GM18499 (cell line): ENCODE measurements at regions not wholly inside any gene's neighbourhood (a gene's known extent, or its start where the extent isn't known, plus 50 kb on each side); places are given as distances from the start of the nearest gene placed in this dataset.
"Not testable (repeated sequence)": the region's sequence is repeated elsewhere in the genome, so short reads cannot be mapped to it uniquely, and the experiment has no call there.

Experiments used
- ATAC-seq: cut with Tn5 transposase; IDR thresholded peaks from one replicate; pipeline ENCODE4 v1.9.1; 2021; ENCODE audit warnings: moderate number of reproducible peaks; ENCODE audit not compliant: insufficient read depth, unreplicated experiment

DNA sequence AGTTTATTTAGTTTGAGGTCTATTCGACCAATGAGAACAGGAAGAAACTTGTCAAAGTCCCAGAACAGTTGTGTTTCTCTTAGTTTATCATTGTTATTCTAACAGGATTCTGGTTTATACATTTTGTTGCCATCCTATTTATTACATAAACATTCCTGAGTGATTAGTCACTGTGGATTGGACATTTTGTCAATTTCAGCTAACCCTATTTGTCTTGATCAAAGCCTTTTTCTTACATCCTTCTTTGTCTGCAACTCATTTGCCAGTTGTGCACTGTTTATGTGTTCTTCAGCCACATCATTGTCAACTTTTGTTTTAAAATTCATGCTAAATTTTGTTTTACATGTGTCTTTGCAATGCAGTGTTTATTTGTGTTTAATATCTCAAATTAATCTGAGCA is 886.0 kb upstream of the SLC10A2 start:
- ATAC-seq, result no peak

DNA sequence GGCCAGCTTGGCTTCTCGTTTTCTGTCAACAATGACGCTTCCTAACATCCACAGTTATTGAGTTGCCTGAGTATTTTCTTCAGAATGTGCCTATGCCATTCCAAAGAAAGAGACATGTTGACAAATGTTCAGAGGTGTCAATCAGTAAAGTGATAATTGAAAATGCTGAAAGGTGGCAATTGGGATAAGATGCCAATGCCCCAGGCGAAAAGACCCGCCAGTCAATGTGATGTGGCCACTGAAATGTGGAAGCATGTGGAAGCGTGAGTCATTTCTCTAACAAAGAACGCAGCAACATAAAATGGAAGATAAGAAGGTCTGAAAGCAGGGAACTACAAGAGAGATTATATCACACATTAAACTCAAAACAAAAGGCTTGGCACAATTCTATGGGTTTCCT is 882.2 kb upstream of the SLC10A2 start:
- ATAC-seq, result no peak

DNA sequence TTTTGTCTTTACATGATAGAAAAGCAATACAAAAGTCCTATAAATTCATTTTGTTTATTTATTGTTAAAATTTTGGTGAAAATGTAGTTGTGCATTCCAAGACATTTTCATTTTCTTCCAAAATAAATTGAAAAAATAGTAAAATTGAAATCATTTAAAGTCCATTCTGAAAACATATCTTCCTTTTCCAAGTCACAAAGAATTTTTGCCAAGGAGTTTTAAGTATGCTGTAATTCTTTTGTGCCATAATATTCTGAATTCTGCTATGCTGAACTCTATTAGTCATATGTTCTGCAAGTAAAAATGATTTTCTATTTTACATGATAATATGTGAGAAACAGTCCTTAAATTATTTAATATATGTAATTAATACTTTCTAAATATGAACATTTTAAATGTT is 879.6 kb upstream of the SLC10A2 start:
- no peak for ATAC-seq

DNA sequence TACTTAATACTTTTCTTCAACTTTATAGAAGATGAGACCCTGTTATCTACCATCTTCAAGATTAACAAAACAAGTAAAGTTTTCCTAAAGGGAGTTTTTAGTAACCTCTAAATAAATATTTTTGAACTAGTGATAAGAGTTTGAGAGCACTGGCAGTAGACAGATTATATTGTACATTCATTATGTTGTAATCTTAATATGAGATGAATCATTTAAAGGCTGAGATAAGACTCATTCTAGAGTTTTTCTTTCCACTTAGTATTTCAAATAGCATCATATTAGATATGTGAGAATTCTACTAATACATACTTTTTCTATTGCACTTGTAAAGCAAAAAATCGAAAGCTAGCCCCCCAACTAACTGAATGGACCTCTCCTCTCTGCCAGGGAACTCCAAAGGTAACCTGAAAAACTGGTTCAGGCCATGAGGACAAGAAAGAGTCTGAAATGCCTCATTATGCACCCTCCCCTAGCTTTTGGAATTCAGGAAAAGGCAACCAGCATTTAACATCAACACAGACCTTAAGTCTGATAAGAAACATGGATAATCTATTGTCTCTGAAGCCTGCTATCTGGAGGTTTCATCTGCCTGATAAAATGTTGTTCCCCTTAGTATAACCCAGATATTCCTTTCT is 875.4 kb upstream of the SLC10A2 start:
- ATAC-seq, result no peak

DNA sequence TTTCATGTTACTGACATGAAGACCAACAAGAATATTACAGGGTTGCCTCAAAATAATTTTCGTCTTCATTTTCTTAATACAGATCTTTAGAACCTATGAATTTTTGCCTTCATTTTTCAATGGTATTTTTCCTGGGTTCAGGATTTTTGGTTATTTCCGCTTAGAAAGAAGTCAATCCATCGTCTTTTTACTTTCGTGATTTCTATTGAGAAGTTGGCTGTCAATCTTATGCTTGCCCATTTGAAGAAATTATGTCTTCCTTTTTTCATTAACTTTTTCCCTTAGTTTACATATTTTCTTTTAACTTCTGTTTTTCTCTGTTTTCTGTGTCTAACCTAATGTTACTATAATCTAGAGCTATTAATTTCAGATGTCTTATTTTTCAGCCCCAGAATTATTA is 868.9 kb upstream of the SLC10A2 start:
- ATAC-seq, result no peak

DNA sequence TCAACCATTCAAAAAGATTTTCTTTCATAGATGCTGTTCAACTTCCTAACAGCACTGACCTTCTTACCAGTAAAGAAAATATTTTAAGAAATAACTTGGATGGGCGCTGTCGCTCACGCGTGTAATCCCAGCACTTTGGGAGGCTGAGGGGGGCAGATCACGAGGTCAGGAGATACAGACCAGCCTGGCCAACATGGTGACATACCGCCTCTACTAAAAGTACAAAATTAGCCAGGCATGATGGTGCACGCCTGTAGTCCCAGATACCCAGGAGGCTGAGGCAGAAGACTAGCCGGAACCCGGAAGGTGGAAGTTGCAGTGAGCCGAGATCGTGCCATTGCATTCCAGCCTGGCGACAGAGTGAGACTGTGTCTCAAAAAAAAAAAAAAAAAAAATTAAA is 865.7 kb upstream of the SLC10A2 start:
- ATAC-seq, result no peak

DNA sequence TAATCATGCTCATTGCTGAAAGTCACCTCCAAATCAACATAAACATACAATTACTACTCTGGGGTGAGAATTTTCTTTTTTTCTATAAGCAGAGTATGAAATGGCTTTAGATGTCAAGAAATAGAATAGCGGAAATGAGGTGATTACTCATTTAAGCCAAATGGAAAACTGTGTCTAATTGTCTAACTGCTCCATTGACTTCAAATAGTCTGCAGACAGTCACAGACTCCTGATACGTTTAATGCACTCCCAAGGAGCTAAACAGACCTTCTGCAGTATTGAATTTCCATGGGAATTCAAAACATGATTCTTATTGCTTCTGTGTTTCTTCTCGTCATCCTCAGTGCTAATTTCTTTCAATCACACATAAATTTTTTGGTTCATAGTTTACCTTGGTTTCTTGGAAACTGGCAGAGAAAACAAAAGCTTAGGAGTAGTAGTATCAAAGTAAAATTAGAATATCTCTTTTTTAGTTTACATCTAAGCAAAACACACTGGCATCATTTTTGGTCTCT is 865.2 kb upstream of the SLC10A2 start:
- ATAC-seq, result no peak

DNA sequence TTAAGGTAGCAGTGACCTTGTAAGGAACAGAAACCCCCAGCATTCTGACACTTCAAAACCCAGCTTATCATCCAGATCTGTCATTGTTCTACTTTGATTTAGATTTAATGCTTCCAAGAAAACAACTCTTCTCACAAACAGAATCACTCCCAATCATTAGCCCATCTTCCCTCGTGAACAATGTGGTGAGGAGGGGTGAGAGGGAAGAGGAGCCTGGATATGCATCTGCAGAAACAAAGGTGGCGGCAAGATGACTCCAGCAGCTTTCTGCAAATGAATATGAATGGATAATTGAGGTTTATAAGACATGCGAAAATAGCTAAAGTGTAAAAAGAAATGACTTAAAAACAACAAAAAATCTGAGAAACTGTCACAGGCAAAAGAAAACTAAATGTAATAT is 859.9 kb upstream of the SLC10A2 start:
- no peak for ATAC-seq

DNA sequence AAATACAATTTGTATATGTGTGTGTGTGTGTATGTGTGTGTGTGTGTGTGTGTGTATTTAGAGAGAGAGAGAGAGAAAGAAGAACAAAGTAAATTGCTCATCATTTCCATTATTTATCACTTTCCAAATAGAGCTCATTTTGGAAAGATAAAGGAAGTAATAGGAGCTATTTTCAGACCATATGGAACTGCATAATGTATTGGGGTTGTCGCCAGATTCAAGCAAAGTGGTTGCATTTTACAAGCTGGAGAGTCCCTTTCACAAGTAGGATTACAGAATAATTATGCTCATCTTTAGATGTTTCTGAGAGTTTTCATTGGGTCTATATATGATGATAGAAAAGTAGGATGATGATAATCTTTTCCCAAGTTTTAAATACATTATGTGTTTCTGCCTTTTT is 842.7 kb upstream of the SLC10A2 start:
- ATAC-seq, result no peak

DNA sequence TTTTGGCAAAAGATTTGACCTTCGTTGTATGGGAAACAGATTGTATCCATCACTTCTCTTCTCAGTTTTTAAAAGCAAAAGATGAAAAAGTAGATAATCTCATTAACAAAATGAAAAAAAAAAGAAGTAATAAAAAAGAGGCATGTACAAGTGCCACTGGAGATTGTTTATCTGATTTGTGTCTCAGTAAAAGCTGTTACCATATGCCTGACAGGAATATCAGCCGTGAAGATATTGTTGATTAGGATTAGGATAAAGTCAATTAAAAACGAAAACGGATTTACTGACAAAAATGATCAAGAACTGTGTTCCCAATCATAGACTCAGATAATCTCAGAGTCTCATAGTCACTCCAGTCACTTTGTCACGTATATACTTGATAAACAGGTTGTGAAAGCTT is 842.1 kb upstream of the SLC10A2 start:
- ATAC-seq, result no peak

DNA sequence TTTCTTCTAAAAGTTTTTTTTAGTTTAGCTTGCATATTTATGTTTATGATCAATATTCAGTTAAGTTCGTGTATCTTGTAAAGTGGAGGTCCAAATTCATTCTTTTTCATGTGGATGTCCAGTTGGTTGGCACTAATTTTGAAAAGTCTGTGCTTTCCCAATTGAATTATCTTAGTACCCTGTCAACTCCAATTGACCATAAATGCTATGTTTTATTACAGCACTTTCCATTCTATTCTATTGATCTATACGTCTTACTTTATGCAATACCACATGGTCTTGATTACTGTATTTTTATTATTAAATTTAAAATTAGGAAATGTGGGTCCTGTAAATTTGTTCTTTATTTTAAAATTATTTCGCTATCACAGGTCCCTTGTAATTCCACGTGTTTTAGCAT is 837.6 kb upstream of the SLC10A2 start:
- ATAC-seq, result no peak

DNA sequence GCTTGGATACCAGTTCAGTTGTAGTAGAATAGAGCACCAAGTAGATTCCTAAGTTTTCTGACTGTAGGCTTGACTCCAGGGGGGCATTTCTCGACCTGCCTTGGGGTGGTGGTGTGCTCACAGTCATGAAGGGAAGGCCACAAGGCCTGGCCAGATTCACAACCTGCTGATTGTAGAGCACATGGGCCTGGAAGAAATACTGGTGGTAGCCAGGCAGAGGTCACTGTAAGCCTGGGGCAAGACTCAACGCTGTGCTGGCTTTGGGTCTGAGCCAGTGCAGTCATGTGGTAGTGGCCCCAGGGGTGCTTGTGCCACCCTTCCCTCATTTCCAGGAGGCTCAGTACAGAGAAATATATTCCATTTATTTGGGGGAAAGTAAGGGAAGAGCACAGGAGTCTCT is 832.3 kb upstream of the SLC10A2 start:
- no peak for ATAC-seq

DNA sequence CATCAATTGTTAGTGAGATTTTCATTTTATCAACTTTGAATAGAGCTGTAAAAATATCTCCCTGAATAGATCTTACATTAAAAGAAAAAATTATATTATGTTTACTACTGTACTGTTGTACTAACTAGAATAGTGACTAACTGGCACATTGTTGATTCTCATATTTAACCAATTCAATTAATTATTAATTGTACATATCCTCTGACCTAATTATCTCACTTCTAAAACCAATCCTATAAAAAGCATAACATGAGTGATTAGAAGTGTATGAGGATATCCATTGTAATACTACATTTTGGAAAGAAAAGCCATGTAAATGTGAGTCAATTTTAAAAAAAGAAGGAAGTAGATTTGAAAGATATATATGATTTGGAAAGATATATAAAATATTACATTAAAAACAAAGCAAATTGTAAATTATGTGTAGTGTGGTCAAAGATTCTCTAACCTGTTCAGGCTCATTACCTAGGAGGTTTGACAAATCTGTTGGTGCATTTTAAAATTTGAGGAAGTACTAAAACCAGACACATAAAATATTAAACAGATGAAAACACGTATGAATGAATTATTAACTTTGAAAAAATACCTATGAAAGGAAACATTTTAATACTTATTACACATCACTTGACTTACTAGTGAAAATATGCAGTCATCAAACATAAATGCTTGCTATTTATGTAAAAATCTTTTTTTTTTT is 829.8 kb upstream of the SLC10A2 start:
- no peak for ATAC-seq

DNA sequence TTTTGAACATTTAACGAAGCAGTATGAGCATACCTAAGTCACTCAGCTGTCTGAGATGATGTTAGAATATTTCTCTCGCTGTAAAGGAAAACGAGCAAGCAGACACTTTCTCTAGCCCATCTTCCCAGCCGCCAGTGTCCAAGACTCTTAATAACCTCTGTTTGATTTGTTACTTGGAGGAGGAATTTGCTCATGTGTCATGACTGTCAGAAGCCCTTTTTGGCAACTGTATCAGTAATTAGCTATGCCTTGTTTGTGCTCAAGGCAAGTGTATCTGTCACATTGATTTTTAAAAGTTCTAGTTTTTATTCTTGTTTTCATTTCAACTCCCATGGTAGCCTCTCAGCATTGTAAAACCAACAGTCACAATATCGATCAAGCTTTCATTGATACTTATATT is 828.4 kb upstream of the SLC10A2 start:
- ATAC-seq, result no peak

DNA sequence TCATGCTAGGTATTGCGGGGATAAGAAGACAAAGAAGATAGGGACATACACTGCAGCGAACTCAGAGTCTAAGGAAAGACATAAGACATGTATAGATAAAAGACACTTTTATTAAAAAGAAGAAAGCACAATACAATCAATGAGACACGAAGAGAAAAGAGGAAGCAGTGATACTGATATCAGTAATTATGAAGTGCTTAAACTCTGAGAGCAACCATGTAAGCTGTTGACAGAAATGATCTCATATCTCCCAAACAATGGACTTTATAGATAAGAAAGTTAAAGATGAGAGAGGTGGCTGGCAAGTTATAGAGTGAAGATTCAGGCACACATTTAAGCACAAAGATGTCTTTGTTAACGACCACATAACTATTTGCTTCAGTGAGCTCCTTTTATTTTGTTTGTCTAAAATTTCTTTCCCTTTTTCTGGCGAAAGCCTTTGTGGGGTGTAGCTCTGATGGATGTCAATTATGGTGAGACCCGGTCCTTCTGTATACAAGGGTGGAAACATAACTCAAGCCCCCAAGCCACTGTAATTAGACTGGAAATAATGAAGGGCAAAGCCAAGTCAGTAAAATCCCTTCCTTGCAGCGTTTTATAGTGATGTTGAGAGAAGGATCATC is 818.0 kb upstream of the SLC10A2 start:
- ATAC-seq, result no peak

DNA sequence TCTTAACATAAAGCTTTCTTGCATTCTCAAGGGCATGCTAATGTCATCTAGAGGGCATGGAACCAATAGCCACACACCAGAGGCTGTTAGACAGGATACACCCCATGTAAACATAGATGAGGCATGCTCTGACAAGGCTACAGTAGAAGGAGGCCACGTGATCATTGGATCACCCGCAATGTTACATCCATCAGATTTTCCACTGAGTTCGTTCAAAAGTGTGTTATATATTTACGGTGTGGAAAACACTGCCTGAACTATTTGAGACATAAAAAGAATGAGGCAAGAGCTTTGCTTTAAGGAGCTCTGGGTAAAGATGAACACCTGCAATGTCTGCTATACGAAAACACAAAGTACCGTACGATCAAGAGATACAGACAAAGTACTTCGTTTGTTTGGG is 817.5 kb upstream of the SLC10A2 start:
- no peak for ATAC-seq

DNA sequence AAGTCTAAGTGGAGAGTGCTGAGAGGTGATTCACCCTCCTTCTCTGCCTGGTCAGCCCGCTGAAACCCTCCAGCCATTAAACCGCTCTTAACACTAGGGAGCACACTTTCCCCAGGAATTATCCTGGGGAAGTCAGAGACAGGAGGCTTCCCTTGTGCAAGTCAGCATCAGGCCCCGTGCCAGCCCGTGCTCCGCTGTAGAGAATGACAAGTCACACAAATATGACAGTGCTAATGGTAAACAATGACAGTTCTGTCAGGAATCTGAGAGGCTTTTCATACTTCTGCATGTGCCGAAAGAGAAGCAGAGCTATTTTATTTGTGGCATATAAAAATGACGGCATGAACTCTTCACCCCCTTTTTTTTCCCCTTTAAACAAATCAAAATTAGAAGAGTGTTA is 816.9 kb upstream of the SLC10A2 start:
- no peak for ATAC-seq

DNA sequence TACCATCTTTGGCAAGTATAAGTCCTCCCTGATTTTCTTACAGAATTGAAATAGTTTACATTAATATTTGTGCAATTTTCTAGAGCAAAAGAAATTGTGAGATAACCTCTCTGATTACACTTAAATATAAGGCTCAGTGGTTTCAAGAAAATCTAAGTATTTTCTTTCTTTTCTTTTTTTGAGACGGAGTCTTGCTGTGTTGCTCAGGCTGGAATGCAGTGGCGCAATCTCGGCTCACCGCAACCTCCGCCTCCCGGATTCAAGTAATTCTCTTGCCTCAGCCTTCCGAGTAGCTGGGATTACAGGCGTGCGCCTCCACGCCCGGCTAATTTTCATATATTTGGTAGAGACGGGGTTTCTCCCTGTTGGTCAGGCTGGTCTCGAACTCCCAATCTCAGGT is 813.9 kb upstream of the SLC10A2 start:
- ATAC-seq, result not testable (repeated sequence)

DNA sequence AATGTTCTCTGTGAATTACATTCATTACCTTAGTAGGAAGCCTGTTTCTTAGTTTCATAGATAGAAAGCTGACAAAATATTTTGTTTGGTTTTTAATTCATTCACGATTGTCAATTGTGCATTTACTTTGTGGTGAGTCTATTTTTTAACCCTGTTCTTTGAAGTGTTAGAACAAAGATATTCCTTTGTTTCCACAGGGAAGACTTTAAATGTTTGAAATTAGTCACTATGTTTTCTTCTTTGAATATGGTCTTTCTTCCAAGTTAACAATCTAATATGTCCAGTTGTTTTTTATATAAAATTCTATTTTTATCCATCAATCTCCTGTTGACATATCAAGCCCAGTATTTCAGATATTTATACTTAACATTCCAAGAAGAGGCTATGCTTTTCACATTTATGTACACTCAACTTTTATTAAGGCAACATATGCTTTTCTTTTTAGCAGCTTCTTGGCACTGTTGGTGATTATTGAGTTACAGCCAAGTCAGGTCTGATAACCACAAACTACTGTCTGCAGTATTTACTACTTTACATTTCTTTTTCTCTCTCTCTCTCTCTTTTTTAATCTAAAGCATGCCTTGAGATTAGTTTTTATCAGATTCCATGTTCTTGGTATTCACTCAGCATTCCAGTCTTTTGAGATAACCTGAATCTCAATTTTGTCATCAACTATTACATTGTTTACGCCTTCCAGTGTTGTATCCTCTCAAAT is 812.8 kb upstream of the SLC10A2 start:
- ATAC-seq, result no peak

DNA sequence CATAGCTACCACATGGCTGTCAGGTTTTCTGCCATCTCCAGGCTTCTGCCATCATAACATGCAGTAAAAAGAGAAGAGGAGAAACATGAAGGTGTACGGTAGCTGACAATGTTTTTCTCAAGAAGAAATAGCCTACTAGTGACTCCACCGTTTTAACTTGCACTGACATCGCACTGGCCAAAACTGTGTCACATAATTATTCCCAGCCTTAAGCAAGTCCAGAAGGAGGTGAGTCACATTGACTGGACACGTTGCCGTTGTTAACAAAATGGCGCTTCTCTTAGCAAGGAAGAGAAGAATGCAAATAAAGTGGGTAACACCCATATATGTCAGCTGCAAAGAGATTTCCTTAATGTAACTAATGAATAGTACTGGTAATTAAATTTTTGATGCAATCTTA is 810.4 kb upstream of the SLC10A2 start:
- no peak for ATAC-seq

DNA sequence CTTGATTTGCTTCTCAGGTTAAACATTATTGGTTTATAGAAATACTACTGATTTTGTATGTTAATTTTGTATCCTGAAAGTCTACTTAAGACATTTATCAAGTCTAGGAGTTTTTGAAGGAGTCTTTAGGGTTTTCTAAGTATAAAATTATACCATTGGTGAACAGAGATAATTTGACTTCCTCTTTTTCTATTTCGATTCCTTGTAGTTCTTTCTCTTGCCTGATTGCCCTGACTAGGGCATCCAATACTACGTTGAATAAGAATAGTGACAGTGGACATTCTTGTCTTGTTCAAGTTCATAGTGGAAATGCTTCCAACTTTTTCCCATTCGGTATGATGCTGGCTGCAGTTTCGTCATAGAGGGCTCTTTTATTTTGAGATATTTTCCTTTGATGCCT is 807.5 kb upstream of the SLC10A2 start:
- no peak for ATAC-seq
